ENCODE measurements at regions not wholly inside any gene's neighbourhood (a gene's known extent, or its start where the extent isn't known, plus 50 kb on each side); places are given as distances from the start of the nearest gene placed in this dataset.

DNA sequence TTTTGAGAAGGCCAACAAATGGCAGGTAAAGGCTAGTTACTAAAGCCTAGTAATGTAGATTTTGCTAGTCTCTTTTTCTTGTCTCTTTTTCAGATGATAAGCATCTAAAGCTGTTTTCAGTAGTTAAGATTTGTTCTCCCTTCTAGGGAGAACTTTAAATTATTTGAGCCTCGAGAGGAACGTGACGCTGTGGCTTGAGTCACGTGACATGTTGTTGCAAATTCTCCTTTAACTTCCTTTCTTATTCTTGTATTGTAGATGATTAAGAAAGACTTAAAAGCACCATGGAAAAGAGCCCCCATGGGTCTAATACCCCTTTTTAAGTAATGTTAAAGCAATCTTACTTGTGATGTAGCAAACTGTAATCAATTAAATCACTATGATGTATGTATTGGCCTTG lies 2698.7 kb downstream of the PCDH9 start:
- no peak for TF ChIP-seq POLR2A (IDR thresholded peaks at IDR 0.05; ENCODE audit: low read depth, low read length)
- TF ChIP-seq, protein P1, sequence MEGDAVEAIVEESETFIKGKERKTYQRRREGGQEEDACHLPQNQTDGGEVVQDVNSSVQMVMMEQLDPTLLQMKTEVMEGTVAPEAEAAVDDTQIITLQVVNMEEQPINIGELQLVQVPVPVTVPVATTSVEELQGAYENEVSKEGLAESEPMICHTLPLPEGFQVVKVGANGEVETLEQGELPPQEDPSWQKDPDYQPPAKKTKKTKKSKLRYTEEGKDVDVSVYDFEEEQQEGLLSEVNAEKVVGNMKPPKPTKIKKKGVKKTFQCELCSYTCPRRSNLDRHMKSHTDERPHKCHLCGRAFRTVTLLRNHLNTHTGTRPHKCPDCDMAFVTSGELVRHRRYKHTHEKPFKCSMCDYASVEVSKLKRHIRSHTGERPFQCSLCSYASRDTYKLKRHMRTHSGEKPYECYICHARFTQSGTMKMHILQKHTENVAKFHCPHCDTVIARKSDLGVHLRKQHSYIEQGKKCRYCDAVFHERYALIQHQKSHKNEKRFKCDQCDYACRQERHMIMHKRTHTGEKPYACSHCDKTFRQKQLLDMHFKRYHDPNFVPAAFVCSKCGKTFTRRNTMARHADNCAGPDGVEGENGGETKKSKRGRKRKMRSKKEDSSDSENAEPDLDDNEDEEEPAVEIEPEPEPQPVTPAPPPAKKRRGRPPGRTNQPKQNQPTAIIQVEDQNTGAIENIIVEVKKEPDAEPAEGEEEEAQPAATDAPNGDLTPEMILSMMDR (conservative IDR thresholded peaks at IDR 0.05; ENCODE audit: low read depth, low read length), result no peak
- no peak for TF ChIP-seq RAD21 (IDR thresholded peaks at IDR 0.05; ENCODE audit: low read length)
- TF ChIP-seq SMC3 (IDR thresholded peaks at IDR 0.05; ENCODE audit: low read depth, low read length), result no peak
- TF ChIP-seq CEBPB (IDR thresholded peaks at IDR 0.05; ENCODE audit: low read depth, low read length), result no peak
- TF ChIP-seq, protein P2, sequence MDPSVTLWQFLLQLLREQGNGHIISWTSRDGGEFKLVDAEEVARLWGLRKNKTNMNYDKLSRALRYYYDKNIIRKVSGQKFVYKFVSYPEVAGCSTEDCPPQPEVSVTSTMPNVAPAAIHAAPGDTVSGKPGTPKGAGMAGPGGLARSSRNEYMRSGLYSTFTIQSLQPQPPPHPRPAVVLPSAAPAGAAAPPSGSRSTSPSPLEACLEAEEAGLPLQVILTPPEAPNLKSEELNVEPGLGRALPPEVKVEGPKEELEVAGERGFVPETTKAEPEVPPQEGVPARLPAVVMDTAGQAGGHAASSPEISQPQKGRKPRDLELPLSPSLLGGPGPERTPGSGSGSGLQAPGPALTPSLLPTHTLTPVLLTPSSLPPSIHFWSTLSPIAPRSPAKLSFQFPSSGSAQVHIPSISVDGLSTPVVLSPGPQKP (IDR thresholded peaks at IDR 0.05; ENCODE audit: borderline replicate concordance, low read depth, low read length), result no peak
- no peak for TF ChIP-seq MAFK (IDR thresholded peaks at IDR 0.05; ENCODE audit: low read depth, low read length)
- no peak for TF ChIP-seq MAZ (IDR thresholded peaks at IDR 0.05; ENCODE audit: borderline replicate concordance, low read depth, low read length)
- TF ChIP-seq RFX5 (IDR thresholded peaks at IDR 0.05; ENCODE audit: low read depth, low read length), result no peak
- no peak for TF ChIP-seq NFE2L2 (IDR thresholded peaks at IDR 0.05; ENCODE audit: low read depth, low read length)
- TF ChIP-seq BHLHE40 (IDR thresholded peaks at IDR 0.05; ENCODE audit: low read depth, low read length), result no peak
- no peak for TF ChIP-seq USF2 (IDR thresholded peaks at IDR 0.05; ENCODE audit: low read depth, low read length)
- no peak for TF ChIP-seq MXI1 (IDR thresholded peaks at IDR 0.05; ENCODE audit: borderline replicate concordance, low read depth, low read length)
